ENCODE measurements at regions not wholly inside any gene's neighbourhood (a gene's known extent, or its start where the extent isn't known, plus 50 kb on each side); places are given as distances from the start of the nearest gene placed in this dataset.

- TF ChIP-seq EZH2 (IDR thresholded peaks at IDR 0.05; ENCODE audit: low read depth, low read length, severe bottlenecking) (no peak), SP1 (IDR thresholded peaks at IDR 0.05; ENCODE audit: low read depth, low read length) (no peak), TCF12 (IDR thresholded peaks at IDR 0.05; ENCODE audit: low read depth, low read length) (no peak), RBBP5 (IDR thresholded peaks at IDR 0.05; ENCODE audit: borderline replicate concordance, low read depth, low read length) (no peak)
Measured at GRCh38 chr5:130316971-130317680, 412.9 kb downstream of the CHSY3 start (continued).

All from H1 (cell line).